Adrenal gland (tissue), 9 donors: ENCODE measurements at regions not wholly inside any gene's neighbourhood (a gene's known extent, or its start where the extent isn't known, plus 50 kb on each side); places are given as distances from the start of the nearest gene placed in this dataset.

ENCODE experiments used
- DNase-seq, 7 donors: peaks; one replicate each; pipeline ENCODE4 v3.0.0-alpha.2; 2019 to 2020
- H3K27ac ChIP-seq, 5 donors: fragments of 200-600 bp; sonication (generic) in 4 of 5; 1 replicate in 3 of 5; 2 replicates in 2 of 5; pipeline versions ENCODE4 v1.5.1 to v1.8.0; 2016 to 2020; ENCODE audit warnings: mild to moderate bottlenecking in 1 of 5
- H3K27me3 ChIP-seq: fragments of 200-600 bp; 2 replicates; pipeline ENCODE4 v1.8.0; 2021
- H3K36me3 ChIP-seq, 2 donors: fragments of 200-600 bp; replicated peaks in 1 of 2; 1 replicate in 1 of 2; 2 replicates in 1 of 2; pipeline versions ENCODE4 v1.5.1 to v1.8.0; 2018 to 2022
- H3K4me1 ChIP-seq, 2 donors: fragments of 200-600 bp; replicated peaks in 1 of 2; 1 replicate in 1 of 2; 2 replicates in 1 of 2; pipeline versions ENCODE4 v1.5.1 to v1.8.0; 2018 to 2021
- H3K4me3 ChIP-seq, 4 donors: fragments of 200-600 bp; sonication (generic) in 3 of 4; one replicate each; pipeline ENCODE4 v1.5.1; 2016 to 2018
- H3K9me3 ChIP-seq, 3 donors: fragments of 200-600 bp; sonication (generic) in 1 of 3; replicated peaks in 1 of 3; 1 replicate in 2 of 3; 2 replicates in 1 of 3; pipeline versions ENCODE4 v1.5.1 to v1.8.0; 2016 to 2021
- CTCF ChIP-seq, 6 experiments: fragments of 450-650 bp in 4 of 6; fragments of 200-600 bp in 2 of 6; sonication (generic) in 1 of 6; IDR thresholded peaks; 1 replicate in 5 of 6; 2 replicates in 1 of 6; pipeline versions ENCODE4 v1.5.1 to v1.8.0; 2016 to 2021; ENCODE audit warnings: antibody characterized with exemption in 6 of 6, mild to moderate bottlenecking in 2 of 6, moderate library complexity in 1 of 6
- POLR2A ChIP-seq, 2 donors: fragments of 450-650 bp; IDR thresholded peaks; one replicate each; pipeline ENCODE4 v1.6.1; 2017; ENCODE audit warnings: antibody characterized with exemption in 2 of 2, mild to moderate bottlenecking in 2 of 2, moderate library complexity in 1 of 2
- WGBS, 4 donors: extraction: QIAGEN DNeasy Blood & Tissue Kit in 2 of 4; methylation state at CpG; one replicate each; pipeline versions ENCODE4 v1.1.5 to v1.1.7; 2013 to 2017; 5-methylcytosine and 5-hydroxymethylcytosine counted together
- intact Hi-C, 2 donors: fragments of 100-400 bp; cut with DNase I; formaldehyde crosslinking; loops; one replicate each; pipeline versions ENCODE4 v1.14.1 to v1.15.0; 2022 to 2023
- donor health status: healthy with polysubstance abuse.
- donor health status: Bipolar disorder and iron deficiency.
- donor health status: DM: yes; HTN: yes; CAD: no.
- donor health status: DM: no; HTN: no; CAD: no.
- donor health status: DM: no; HTN: no; CAD: no.

GRCh38 chr18:26621161-26622026, 73.0 kb upstream of the KCTD1 start:
- no peaks in the 10 kb centered on the region for H3K36me3 ChIP-seq
- TF ChIP-seq POLR2A (IDR thresholded peaks at IDR 0.05) (no peak), CTCF (IDR thresholded peaks at IDR 0.05) (peak; percentile 41 to 75 (median 70))
- no peaks in the 10 kb centered on the region for H3K4me1 ChIP-seq
- no peaks in the 10 kb centered on the region for H3K27me3 ChIP-seq
- DNase-seq = peak; percentile 31 to 81 (median 63)
- H3K27ac ChIP-seq = no peak overlapping the region
- intact Hi-C loops = loop anchor here in 1 of 2 donors (5.0 kb wide), 1 partner anchor 151 kb away; no protein-coding TSS in a partner anchor
- H3K9me3 ChIP-seq = peaks cover 0 to 8% (median 0%) of the 10 kb centered on the region in 3 donors
- WGBS, 4 donors = 40 to 46% (median 44%) methylated on average over 22 of the region's 22 CpGs
- peak overlapping the region in 1 of 4 donors; percentile 39 for H3K4me3 ChIP-seq

GRCh38 chr18:26619350-26619749, 71.0 kb upstream of the KCTD1 start:
- DNase-seq = no peak
- TF ChIP-seq POLR2A (IDR thresholded peaks at IDR 0.05) (no peak), CTCF (IDR thresholded peaks at IDR 0.05) (no peak)
- WGBS, 4 donors = 82 to 95% (median 91%) methylated on average over 6 of the region's 6 CpGs
- Histone ChIP-seq H3K27me3 (no peaks in the 10 kb centered on the region), H3K27ac (no peak overlapping the region), H3K4me3 (no peak overlapping the region), H3K36me3 (no peaks in the 10 kb centered on the region), H3K9me3 (peaks cover 0 to 1% (median 0%) of the 10 kb centered on the region in 3 donors), H3K4me1 (no peaks in the 10 kb centered on the region)
- intact Hi-C loops = no loop called here

- TF ChIP-seq POLR2A (IDR thresholded peaks at IDR 0.05) = no peak
- TF ChIP-seq CTCF (IDR thresholded peaks at IDR 0.05) = no peak
- H3K9me3 ChIP-seq = no peaks in the 10 kb centered on the region
- no peak overlapping the region for H3K27ac ChIP-seq
- H3K27me3 ChIP-seq = no peaks in the 10 kb centered on the region
- WGBS, 4 donors = 54 to 75% (median 71%) methylated on average over 2 of the region's 2 CpGs
- no peak for DNase-seq
- no peaks in the 10 kb centered on the region for H3K36me3 ChIP-seq
- no peak overlapping the region for H3K4me3 ChIP-seq
- intact Hi-C loops = no loop called here
- H3K4me1 ChIP-seq = no peaks in the 10 kb centered on the region
Measured at GRCh38 chr18:26618135-26618534, 69.8 kb upstream of the KCTD1 start.

- 47 to 61% (median 59%) methylated on average over 3 of the region's 3 CpGs for WGBS, 4 donors
- Histone ChIP-seq H3K27ac (no peak overlapping the region), H3K27me3 (no peaks in the 10 kb centered on the region), H3K36me3 (no peaks in the 10 kb centered on the region), H3K4me3 (no peak overlapping the region), H3K4me1 (no peaks in the 10 kb centered on the region), H3K9me3 (no peaks in the 10 kb centered on the region)
- TF ChIP-seq POLR2A (IDR thresholded peaks at IDR 0.05) (no peak), CTCF (IDR thresholded peaks at IDR 0.05) (no peak)
- intact Hi-C loops = no loop called here
- no peak for DNase-seq
Measured at GRCh38 chr18:26617151-26617554, 68.8 kb upstream of the KCTD1 start.
